Activated CD8-positive, alpha-beta T cell treated with anti-CD3 and anti-CD28 coated beads for 36 hours (primary cell): ENCODE measurements at regions not wholly inside any gene's neighbourhood (a gene's known extent, or its start where the extent isn't known, plus 50 kb on each side); places are given as distances from the start of the nearest gene placed in this dataset.

Experiments used
- ATAC-seq: fragments of 200-7000 bp; cut with Tn5 transposase; one replicate; pipeline ENCODE4 v1.10.0; 2021; ENCODE audit warnings: mild to moderate bottlenecking, moderate library complexity
- CTCF ChIA-PET: fragments of 350-600 bp; sonication (Branson Sonifier 250); formaldehyde crosslinking; loops from one replicate; lab custom pipeline; 2021; ENCODE audit warnings: antibody characterized with exemption; lab: Charles Lee
- POLR2A ChIA-PET: fragments of 350-600 bp; sonication (Branson Sonifier 250); formaldehyde crosslinking; loops from one replicate; lab custom pipeline; 2021; ENCODE audit warnings: antibody characterized with exemption; lab: Charles Lee
- DNase-seq: peaks from one replicate; pipeline ENCODE4 v3.0.0-alpha.2; 2020
- H3K27ac Mint-ChIP-seq: one replicate; pipeline ENCODE4 v1.8.0; 2021; ENCODE audit warnings: mild to moderate bottlenecking, mixed read lengths
- H3K27me3 Mint-ChIP-seq: one replicate; pipeline ENCODE4 v1.8.0; 2021; ENCODE audit warnings: mixed read lengths
- H3K36me3 Mint-ChIP-seq: one replicate; pipeline ENCODE4 v1.8.0; 2021; ENCODE audit warnings: low read depth, mixed read lengths
- H3K4me1 Mint-ChIP-seq: one replicate; pipeline ENCODE4 v1.8.0; 2021; ENCODE audit warnings: low read depth, mixed read lengths
- H3K4me3 Mint-ChIP-seq: one replicate; pipeline ENCODE4 v1.8.0; 2021; ENCODE audit warnings: mild to moderate bottlenecking, moderate library complexity, mixed read lengths
- H3K9me3 Mint-ChIP-seq: one replicate; pipeline ENCODE4 v1.8.0; 2021; ENCODE audit warnings: mixed read lengths
- intact Hi-C: fragments of 100-400 bp; cut with micrococcal nuclease; formaldehyde crosslinking; loops from one replicate; pipeline ENCODE4 v1.10.0; 2022
- TF ChIP-seq, protein P1 (sequence below): fragments of 200-600 bp; IDR thresholded peaks from one replicate; pipeline ENCODE4 v1.8.0; 2022; ENCODE audit warnings: antibody characterized with exemption, mild to moderate bottlenecking

DNA sequence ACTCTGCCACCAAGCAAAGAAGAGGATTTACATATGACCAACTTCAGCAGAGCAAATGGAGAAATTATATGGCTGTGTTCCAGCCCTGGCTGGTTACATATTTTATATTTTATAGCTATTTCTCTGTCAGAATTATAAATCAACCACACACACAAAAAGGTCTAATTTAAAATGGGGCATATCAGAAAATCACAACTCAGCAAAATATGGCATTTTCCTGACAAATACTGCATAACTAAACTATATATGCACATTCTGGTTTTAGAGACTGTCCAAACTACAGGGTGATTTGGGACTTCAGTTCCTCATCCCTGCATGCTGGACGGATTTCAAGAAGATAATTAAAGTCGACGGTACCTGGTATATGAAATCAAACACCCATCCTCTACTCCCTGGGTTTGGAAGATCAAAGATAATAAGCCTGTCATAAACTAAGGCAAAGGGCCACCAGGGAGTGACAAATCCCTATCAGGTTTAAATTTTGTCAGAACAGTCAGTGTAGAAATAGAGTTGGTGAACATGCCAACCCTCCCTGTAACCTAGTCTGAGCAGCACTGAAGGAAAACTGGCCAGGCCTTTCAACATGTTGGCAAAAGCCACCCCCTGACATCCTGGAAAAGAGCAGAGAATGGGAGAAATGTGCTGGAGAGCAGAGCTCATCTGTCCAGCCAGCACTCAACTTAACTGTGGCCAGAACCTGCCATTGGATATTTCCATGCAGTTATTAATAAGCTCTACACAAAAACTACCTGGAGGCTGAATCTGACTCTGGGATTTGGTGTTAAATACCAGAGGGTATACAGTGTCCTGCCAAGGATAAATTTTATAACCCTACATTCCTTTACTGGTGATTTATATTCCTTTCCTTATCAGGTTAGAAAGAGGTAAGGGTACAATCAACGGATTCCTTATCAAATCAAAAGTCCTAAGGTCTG lies 235.7 kb downstream of the ENC1 start:
- Mint-ChIP-seq H3K27ac (no peak overlapping the region), H3K4me1 (peaks cover 5% of the 10 kb centered on the region), H3K36me3 (no peaks in the 10 kb centered on the region), H3K27me3 (peaks cover 3% of the 10 kb centered on the region), H3K4me3 (no peak overlapping the region), H3K9me3 (no peaks in the 10 kb centered on the region)
- TF ChIP-seq, protein P1, sequence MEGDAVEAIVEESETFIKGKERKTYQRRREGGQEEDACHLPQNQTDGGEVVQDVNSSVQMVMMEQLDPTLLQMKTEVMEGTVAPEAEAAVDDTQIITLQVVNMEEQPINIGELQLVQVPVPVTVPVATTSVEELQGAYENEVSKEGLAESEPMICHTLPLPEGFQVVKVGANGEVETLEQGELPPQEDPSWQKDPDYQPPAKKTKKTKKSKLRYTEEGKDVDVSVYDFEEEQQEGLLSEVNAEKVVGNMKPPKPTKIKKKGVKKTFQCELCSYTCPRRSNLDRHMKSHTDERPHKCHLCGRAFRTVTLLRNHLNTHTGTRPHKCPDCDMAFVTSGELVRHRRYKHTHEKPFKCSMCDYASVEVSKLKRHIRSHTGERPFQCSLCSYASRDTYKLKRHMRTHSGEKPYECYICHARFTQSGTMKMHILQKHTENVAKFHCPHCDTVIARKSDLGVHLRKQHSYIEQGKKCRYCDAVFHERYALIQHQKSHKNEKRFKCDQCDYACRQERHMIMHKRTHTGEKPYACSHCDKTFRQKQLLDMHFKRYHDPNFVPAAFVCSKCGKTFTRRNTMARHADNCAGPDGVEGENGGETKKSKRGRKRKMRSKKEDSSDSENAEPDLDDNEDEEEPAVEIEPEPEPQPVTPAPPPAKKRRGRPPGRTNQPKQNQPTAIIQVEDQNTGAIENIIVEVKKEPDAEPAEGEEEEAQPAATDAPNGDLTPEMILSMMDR: no peak
- ChIA-PET POLR2A (no interaction called here), CTCF (interaction anchor here (0.9 to 1.0 kb wide), 2 partner anchors 24 to 244 kb away, joined by 3 to 4 read pairs; no protein-coding TSS in a partner anchor)
- intact Hi-C loops: no loop called here
- ATAC-seq (no peak), DNase-seq (no peak)

DNA sequence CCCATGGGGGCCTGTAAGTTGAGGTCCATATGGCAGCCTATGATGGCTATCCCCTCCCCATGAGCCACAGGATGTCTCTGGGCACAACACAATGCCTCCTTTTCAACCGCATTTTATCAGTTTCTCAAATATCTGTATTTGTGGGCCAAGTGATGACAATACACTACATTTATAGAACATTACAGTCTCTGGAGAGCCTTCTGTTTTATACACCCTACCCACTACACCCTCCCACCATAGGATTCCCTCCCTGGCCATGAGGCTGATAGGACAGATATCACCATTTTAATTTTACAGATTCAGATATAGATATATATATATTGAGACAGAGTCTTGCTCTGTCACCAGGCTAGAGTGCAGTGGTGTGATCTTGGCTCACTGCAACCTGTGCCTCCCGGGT lies 236.8 kb downstream of the ENC1 start:
- Mint-ChIP-seq H3K27me3 (peaks cover 3% of the 10 kb centered on the region), H3K27ac (no peak overlapping the region), H3K4me3 (no peak overlapping the region), H3K36me3 (no peaks in the 10 kb centered on the region), H3K9me3 (no peaks in the 10 kb centered on the region), H3K4me1 (peaks cover 5% of the 10 kb centered on the region)
- DNase-seq (no peak), ATAC-seq (no peak)
- ChIA-PET POLR2A (no interaction called here), CTCF (interaction anchor here (1.0 kb wide), 1 partner anchor 245 kb away, joined by 3 read pairs; no protein-coding TSS in a partner anchor)
- TF ChIP-seq, protein P1: no peak
- intact Hi-C loops: no loop called here

DNA sequence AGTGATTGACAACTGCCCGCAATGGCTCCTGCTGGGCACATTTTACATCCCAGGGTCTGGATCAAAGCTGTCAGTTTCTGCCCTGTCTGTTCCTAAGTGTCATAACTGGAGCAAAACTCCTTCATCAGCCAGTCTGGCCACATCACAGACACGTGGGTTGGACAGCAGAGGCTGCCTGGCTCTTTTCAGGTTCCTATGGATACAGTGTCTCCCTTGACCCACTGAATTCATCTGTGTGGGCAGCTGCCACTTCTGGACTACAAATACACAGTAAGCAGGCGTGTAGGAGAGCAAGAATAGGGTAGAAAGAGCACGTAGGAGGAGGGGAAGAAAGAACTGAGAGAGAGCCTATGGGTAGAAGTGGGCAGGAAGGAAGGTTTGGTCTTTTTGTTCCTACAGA lies 238.0 kb downstream of the ENC1 start:
- H3K4me1 Mint-ChIP-seq: peaks cover 5% of the 10 kb centered on the region
- DNase-seq (no peak), ATAC-seq (no peak)
- H3K4me3 Mint-ChIP-seq: no peak overlapping the region
- H3K9me3 Mint-ChIP-seq: no peaks in the 10 kb centered on the region
- intact Hi-C loops: no loop called here
- no peak overlapping the region for H3K27ac Mint-ChIP-seq
- ChIA-PET CTCF (no interaction called here), POLR2A (no interaction called here)
- H3K36me3 Mint-ChIP-seq: no peaks in the 10 kb centered on the region
- TF ChIP-seq, protein P1: no peak
- H3K27me3 Mint-ChIP-seq: no peaks in the 10 kb centered on the region

DNA sequence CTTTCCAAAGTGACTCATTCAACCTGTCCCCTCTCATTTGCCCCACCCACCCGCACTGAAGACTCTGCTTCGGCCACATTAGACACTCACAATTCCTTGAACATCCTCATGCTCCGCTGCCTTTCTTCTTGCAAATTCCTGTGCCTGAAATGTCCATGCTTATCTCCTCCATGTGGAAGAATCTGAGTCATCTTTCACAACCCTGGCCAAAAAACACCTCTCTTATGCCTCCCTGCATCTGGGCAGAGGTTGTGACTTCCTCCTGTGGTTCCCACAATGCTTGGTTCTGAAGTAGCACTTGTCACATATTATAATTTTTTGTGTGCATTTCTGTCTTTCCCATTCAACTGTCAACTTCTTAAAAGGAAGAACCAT lies 238.6 kb downstream of the ENC1 start:
- ChIA-PET CTCF (no interaction called here), POLR2A (no interaction called here)
- Mint-ChIP-seq H3K9me3 (no peaks in the 10 kb centered on the region), H3K36me3 (no peaks in the 10 kb centered on the region), H3K27ac (no peak overlapping the region), H3K4me3 (no peak overlapping the region), H3K4me1 (peaks cover 5% of the 10 kb centered on the region), H3K27me3 (no peaks in the 10 kb centered on the region)
- ATAC-seq (no peak), DNase-seq (no peak)
- intact Hi-C loops: no loop called here
- TF ChIP-seq, protein P1: no peak

DNA sequence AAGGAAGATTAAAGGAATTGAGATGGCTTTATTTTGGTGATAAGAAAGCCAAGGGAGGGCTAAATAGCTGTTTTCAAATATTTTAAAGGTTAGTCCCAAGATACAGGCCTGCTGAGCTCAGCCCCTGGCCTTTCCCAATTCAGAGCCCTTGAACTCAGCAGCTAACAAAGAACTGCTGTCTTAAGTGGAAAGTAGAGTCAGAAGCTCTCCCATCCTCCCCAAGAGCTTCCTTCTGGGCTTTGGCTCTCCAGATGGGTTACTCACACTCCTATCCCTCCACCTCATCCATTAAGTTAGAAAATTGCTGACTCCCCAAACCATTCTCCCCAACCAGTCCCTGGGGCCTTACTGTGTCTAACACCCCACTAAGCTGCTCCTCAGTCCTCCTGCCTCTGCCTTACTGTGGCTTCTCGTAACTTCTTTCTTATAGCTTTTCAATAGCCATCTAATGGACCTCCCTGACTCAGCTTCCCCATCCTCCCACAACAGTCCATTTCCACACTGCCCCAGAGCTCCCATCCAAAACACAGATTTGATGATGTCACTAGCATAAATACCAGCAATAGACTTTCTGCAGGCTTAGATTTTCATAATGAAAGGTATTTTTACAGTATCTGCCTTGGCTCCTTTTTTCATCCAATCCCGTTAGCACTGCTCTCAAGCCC lies 239.1 kb downstream of the ENC1 start:
- CTCF ChIA-PET: no interaction called here
- POLR2A ChIA-PET: no interaction called here
- intact Hi-C loops: no loop called here
- no peaks in the 10 kb centered on the region for H3K36me3 Mint-ChIP-seq
- DNase-seq (no peak), ATAC-seq (no peak)
- TF ChIP-seq, protein P1: no peak
- H3K27me3 Mint-ChIP-seq: no peaks in the 10 kb centered on the region
- H3K27ac Mint-ChIP-seq: no peak overlapping the region
- no peak overlapping the region for H3K4me3 Mint-ChIP-seq
- no peaks in the 10 kb centered on the region for H3K9me3 Mint-ChIP-seq
- peaks cover 5% of the 10 kb centered on the region for H3K4me1 Mint-ChIP-seq
